ENCODE measurements at regions not wholly inside any gene's neighbourhood (a gene's known extent, or its start where the extent isn't known, plus 50 kb on each side); places are given as distances from the start of the nearest gene placed in this dataset.

- no peaks in the 10 kb centered on the region for H3K9me3 Mint-ChIP-seq
- peaks cover 2% of the 10 kb centered on the region for H3K27me3 Mint-ChIP-seq (ENCODE audit: low read depth)
- no peak for TF ChIP-seq CTCF (IDR thresholded peaks at IDR 0.05; ENCODE audit: unreplicated experiment)
- H3K4me1 Mint-ChIP-seq, result no peaks in the 10 kb centered on the region
- no peak overlapping the region for H3K27ac Mint-ChIP-seq
- no peaks in the 10 kb centered on the region for H3K36me3 Mint-ChIP-seq
- H3K4me3 Mint-ChIP-seq, result no peak overlapping the region
- DNase-seq (ENCODE audit: low spot score in 2 of 2, unreplicated experiment in 2 of 2), result no peak
These were observed 51.6 kb upstream of the TAF1B start for GRCh38 chr2:9791711-9792110.

DNA sequence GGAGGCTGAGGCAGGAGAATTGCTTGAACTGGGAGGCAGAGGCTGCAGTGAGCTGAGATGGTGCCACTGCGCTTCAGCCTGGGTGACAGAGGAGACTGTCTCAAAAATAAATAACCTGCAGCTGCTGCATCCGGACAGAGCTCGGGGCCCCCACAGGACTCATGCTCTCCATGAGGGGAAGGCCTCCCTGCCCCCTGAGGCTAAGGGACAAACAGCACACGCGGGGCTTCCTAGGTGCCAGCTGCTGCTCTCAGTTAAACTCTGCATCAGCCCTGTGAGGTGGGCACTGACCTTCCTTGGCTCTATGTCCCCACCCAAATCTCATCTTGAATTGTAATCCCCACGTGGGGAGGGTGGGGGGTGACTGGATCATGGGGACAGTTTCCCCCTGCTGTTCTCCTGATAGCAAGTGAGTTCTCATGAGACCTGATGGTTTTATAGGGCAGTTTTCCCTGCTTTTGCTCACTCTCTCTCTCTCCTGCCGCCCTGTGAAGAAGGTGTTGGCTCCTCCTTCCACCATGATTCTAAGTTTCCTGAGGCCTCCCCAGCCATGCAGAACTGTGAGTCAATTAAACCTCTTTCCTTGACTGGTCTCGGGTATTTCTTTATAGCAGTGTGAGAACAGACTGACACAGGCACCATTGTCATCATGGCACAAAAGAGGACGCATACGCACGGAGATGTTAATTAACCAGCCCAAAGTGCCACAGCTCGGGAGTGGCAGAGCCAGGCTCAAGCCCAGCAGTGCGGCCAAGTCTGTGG, 49.9 kb upstream of the TAF1B start:
- no peak for TF ChIP-seq CTCF (IDR thresholded peaks at IDR 0.05; ENCODE audit: unreplicated experiment)
- H3K27ac Mint-ChIP-seq, result no peak overlapping the region
- H3K27me3 Mint-ChIP-seq (ENCODE audit: low read depth), result peaks cover 2% of the 10 kb centered on the region
- peaks cover 9% of the 10 kb centered on the region for H3K4me1 Mint-ChIP-seq
- DNase-seq (ENCODE audit: low spot score in 2 of 2, unreplicated experiment in 2 of 2), result no peak
- no peak overlapping the region for H3K4me3 Mint-ChIP-seq
- no peaks in the 10 kb centered on the region for H3K36me3 Mint-ChIP-seq
- H3K9me3 Mint-ChIP-seq, result no peaks in the 10 kb centered on the region
